ENCODE measurements at regions not wholly inside any gene's neighbourhood (a gene's known extent, or its start where the extent isn't known, plus 50 kb on each side); places are given as distances from the start of the nearest gene placed in this dataset.

GRCh38 chr14:83863042-83863774 lies 1666.7 kb upstream of the FLRT2 start:
- TF ChIP-seq CTCF (IDR thresholded peaks at IDR 0.05; ENCODE audit: poor library complexity) (no peak), EZH2phosphoT487 (IDR thresholded peaks at IDR 0.05; ENCODE audit: low read depth, severe bottlenecking, unreplicated experiment) (no peak)
